H1 (cell line): ENCODE measurements at regions not wholly inside any gene's neighbourhood (a gene's known extent, or its start where the extent isn't known, plus 50 kb on each side); places are given as distances from the start of the nearest gene placed in this dataset.

ENCODE experiments used
- CTCF ChIA-PET: fragments of 300-600 bp; sonication (Branson Sonifier 250); formaldehyde crosslinking; loops from one replicate; lab custom pipeline; 2021; ENCODE audit not compliant: partially characterized antibody; lab: Charles Lee
- POLR2A ChIA-PET: fragments of 300-600 bp; sonication (Branson Sonifier 250); formaldehyde crosslinking; loops from one replicate; lab custom pipeline; 2021; ENCODE audit warnings: inconsistent platforms; ENCODE audit not compliant: partially characterized antibody; lab: Charles Lee
- DNase-seq, 2 experiments: peaks; one replicate each; pipeline versions ENCODE4 v3.0.0 to v3.0.0-alpha.2; 2010 to 2022; ENCODE audit warnings: low spot score in 2 of 2, low read depth in 1 of 2, mixed read lengths in 1 of 2
- FAIRE-seq: peaks from 2 replicates; lab custom pipeline; 2011; peaks lifted over from hg19 to GRCh38; lab: Jason Lieb, UNC
- H2AFZ ChIP-seq: 2 replicates; pipeline ENCODE4 v1.8.1; 2012; ENCODE audit warnings: low read length, inconsistent platforms
- H2AK5ac ChIP-seq: 2 replicates; pipeline ENCODE4 v1.6.1; 2013; ENCODE audit warnings: low read depth, low read length
- H2BK120ac ChIP-seq: replicated peaks from 2 replicates; pipeline ENCODE3; 2013; ENCODE audit warnings: low read depth, low read length, inconsistent platforms
- H2BK12ac ChIP-seq: 2 replicates; pipeline ENCODE4 v1.6.1; 2013; ENCODE audit warnings: low read depth, low read length
- H2BK15ac ChIP-seq: 2 replicates; pipeline ENCODE4 v1.6.1; 2013; ENCODE audit warnings: low read length
- H2BK20ac ChIP-seq: 2 replicates; pipeline ENCODE4 v1.6.1; 2013; ENCODE audit warnings: low read length
- H2BK5ac ChIP-seq: 2 replicates; pipeline ENCODE4 v1.6.1; 2013; ENCODE audit warnings: low read depth, low read length
- H3K14ac ChIP-seq: 2 replicates; pipeline ENCODE4 v1.6.1; 2013; ENCODE audit warnings: inconsistent platforms; ENCODE audit not compliant: insufficient read length
- H3K18ac ChIP-seq: 2 replicates; pipeline ENCODE4 v1.6.1; 2013; ENCODE audit warnings: low read length; ENCODE audit errors: extremely low read depth
- H3K23ac ChIP-seq: 2 replicates; pipeline ENCODE4 v1.6.1; 2013; ENCODE audit warnings: inconsistent platforms; ENCODE audit not compliant: insufficient read length
- H3K23me2 ChIP-seq: 2 replicates; pipeline ENCODE4 v1.6.1; 2013; ENCODE audit warnings: low read depth, low read length
- H3K27ac ChIP-seq: 2 replicates; pipeline ENCODE4 v1.6.1; 2011; ENCODE audit warnings: low read depth, low read length, inconsistent platforms
- H3K27me3 ChIP-seq, 4 experiments: replicated peaks in 1 of 4; 1 replicate in 1 of 4; 2 replicates in 3 of 4; pipeline versions ENCODE4 v1.6.1 to v1.8.1; 2011 to 2013; ENCODE audit warnings: low read length in 3 of 4, mild to moderate bottlenecking in 3 of 4, inconsistent platforms in 2 of 4, mixed read lengths in 2 of 4, moderate library complexity in 1 of 4; ENCODE audit not compliant: control insufficient read depth in 3 of 4, insufficient read depth in 3 of 4; ENCODE audit errors: extremely low read depth in 1 of 4
- H3K36me3 ChIP-seq, 4 experiments: 2 replicates each; pipeline versions ENCODE4 v1.6.1 to v1.8.1; 2011 to 2013; ENCODE audit warnings: mild to moderate bottlenecking in 4 of 4, low read length in 3 of 4, moderate library complexity in 2 of 4, control low read depth in 1 of 4, inconsistent platforms in 1 of 4; ENCODE audit not compliant: insufficient read depth in 4 of 4, control insufficient read depth in 2 of 4
- H3K4ac ChIP-seq: replicated peaks from 2 replicates; pipeline ENCODE3; 2013; ENCODE audit warnings: low read length, low read depth, mixed read lengths, inconsistent platforms; ENCODE audit not compliant: insufficient read length
- H3K4me1 ChIP-seq, 4 experiments: replicated peaks in 1 of 4; 1 replicate in 1 of 4; 2 replicates in 3 of 4; pipeline versions ENCODE4 v1.6.1 to v1.8.1; 2011 to 2013; ENCODE audit warnings: low read length in 3 of 4, inconsistent platforms in 2 of 4, mixed read lengths in 1 of 4; ENCODE audit not compliant: insufficient read depth in 4 of 4, control insufficient read depth in 3 of 4
- H3K4me2 ChIP-seq, 2 experiments: 2 replicates each; pipeline versions ENCODE4 v1.6.1 to v1.8.1; 2011 to 2013; ENCODE audit warnings: low read depth in 2 of 2, low read length in 2 of 2, control low read depth in 1 of 2, inconsistent platforms in 1 of 2, mild to moderate bottlenecking in 1 of 2; ENCODE audit not compliant: insufficient read depth in 1 of 2
- H3K4me3 ChIP-seq, 4 experiments: fragments of 200-600, 300-600 bp in 1 of 4; sonication (generic), shearing (Covaris generic), sonication (Bioruptor Twin) in 1 of 4; 2 replicates each; pipeline versions ENCODE4 v1.5.1 to v1.8.1; 2011 to 2016; ENCODE audit warnings: low read length in 4 of 4, low read depth in 3 of 4, control low read depth in 2 of 4, inconsistent platforms in 2 of 4, mild to moderate bottlenecking in 2 of 4, mixed read lengths in 1 of 4, moderate library complexity in 1 of 4; ENCODE audit not compliant: insufficient read depth in 2 of 4; ENCODE audit errors: extremely low read depth in 1 of 4
- H3K56ac ChIP-seq: replicated peaks from 2 replicates; pipeline ENCODE3; 2013; ENCODE audit warnings: low read depth, mild to moderate bottlenecking, mixed read lengths, low read length, inconsistent platforms; ENCODE audit not compliant: insufficient read length
- H3K79me1 ChIP-seq: 2 replicates; pipeline ENCODE4 v1.6.1; 2013; ENCODE audit warnings: low read depth, low read length, control low read depth
- H3K79me2 ChIP-seq, 2 experiments: 2 replicates each; pipeline versions ENCODE4 v1.6.1 to v1.8.1; 2012 to 2013; ENCODE audit warnings: low read length in 2 of 2, mild to moderate bottlenecking in 2 of 2, inconsistent platforms in 1 of 2; ENCODE audit not compliant: insufficient read depth in 2 of 2, control insufficient read depth in 1 of 2
- H3K9ac ChIP-seq, 4 experiments: replicated peaks in 1 of 4; 1 replicate in 1 of 4; 2 replicates in 3 of 4; pipeline versions ENCODE4 v1.6.1 to v1.8.1; 2011 to 2013; ENCODE audit warnings: low read depth in 3 of 4, low read length in 3 of 4, control low read depth in 2 of 4, mild to moderate bottlenecking in 2 of 4, moderate library complexity in 2 of 4, inconsistent platforms in 1 of 4; ENCODE audit errors: extremely low read depth in 1 of 4
- H3K9me3 ChIP-seq, 2 experiments: 2 replicates each; pipeline versions ENCODE4 v1.6.1 to v1.8.1; 2012 to 2013; ENCODE audit warnings: mild to moderate bottlenecking in 2 of 2, moderate library complexity in 2 of 2, control low read depth in 1 of 2, inconsistent platforms in 1 of 2, low read depth in 1 of 2, low read length in 1 of 2, mixed read lengths in 1 of 2; ENCODE audit not compliant: insufficient read depth in 2 of 2
- H4K20me1 ChIP-seq, 2 experiments: replicated peaks in 1 of 2; 2 replicates each; pipeline versions ENCODE3 to v1.8.1; 2011 to 2013; ENCODE audit warnings: inconsistent platforms in 2 of 2, low read length in 2 of 2, mild to moderate bottlenecking in 1 of 2; ENCODE audit not compliant: insufficient read depth in 2 of 2, control insufficient read depth in 1 of 2
- H4K5ac ChIP-seq: 2 replicates; pipeline ENCODE4 v1.6.1; 2013; ENCODE audit warnings: low read length, low read depth, mixed read lengths, inconsistent platforms; ENCODE audit not compliant: insufficient read length
- H4K8ac ChIP-seq: 2 replicates; pipeline ENCODE4 v1.8.0; 2013; ENCODE audit warnings: mild to moderate bottlenecking, moderate library complexity, low read length, inconsistent platforms; ENCODE audit not compliant: insufficient read depth; ENCODE audit errors: extremely low read depth
- H4K91ac ChIP-seq: replicated peaks from 2 replicates; pipeline ENCODE3; 2013; ENCODE audit warnings: low read length, mixed read lengths, inconsistent platforms; ENCODE audit not compliant: insufficient read length
- CEBPB ChIP-seq: IDR thresholded peaks from 2 replicates; pipeline ENCODE4 v1.6.1; 2012; ENCODE audit warnings: low read depth, low read length
- WGBS, 2 experiments: shearing (Covaris generic) in 1 of 2; methylation state at CpG; one replicate each; pipeline versions ENCODE4 v1.1.6 to v1.1.7; 2013 to 2015; ENCODE audit warnings: low lambda C conversion rate in 2 of 2, mixed read lengths in 2 of 2, inconsistent platforms in 1 of 2, low coverage in 1 of 2, missing lambda C conversion rate in 1 of 2; ENCODE audit not compliant: insufficient replicate concordance in 2 of 2, insufficient coverage in 1 of 2, insufficient read length in 1 of 2; ENCODE audit errors: extremely low coverage in 1 of 2, missing lambda C conversion rate in 1 of 2; 5-methylcytosine and 5-hydroxymethylcytosine counted together

DNA sequence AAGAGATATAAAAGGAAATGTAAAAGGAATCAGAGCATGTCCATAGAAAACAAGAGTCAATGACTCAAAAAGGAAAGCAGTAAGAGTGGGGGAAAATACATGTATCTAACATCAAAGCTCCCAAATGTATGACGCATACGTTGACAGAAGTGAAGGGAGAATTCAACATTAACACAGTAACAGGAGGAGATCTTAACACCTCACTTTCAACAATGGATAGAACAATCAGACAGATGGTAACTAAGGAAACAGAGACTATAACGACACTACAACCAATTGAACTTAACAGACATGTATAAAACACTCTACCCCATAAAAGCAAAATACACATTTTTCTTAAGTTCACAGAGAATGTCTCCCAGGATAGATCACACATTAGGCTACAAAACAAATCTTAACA is 774.8 kb upstream of the ARGLU1 start:
- no peak overlapping the region for H3K18ac ChIP-seq
- H4K8ac ChIP-seq, result no peak overlapping the region
- H4K20me1 ChIP-seq, result no peaks in the 10 kb centered on the region
- H3K56ac ChIP-seq, result no peak overlapping the region
- no peak overlapping the region for H3K27ac ChIP-seq
- WGBS, 2 experiments, result 90% methylated on average over 3 of the region's 3 CpGs; no CpG with 5 or more reads in 1 of the 2 experiments
- H3K9me3 ChIP-seq, result no peaks in the 10 kb centered on the region
- no peak overlapping the region for H3K4me3 ChIP-seq
- CTCF ChIA-PET, result no interaction called here
- H3K23ac ChIP-seq, result no peak overlapping the region
- H3K4me1 ChIP-seq, result peaks cover 0 to 3% (median 0%) of the 10 kb centered on the region in 4 experiments; a peak in 2 of 7 replicates
- no peaks in the 10 kb centered on the region for H3K79me1 ChIP-seq
- no peaks in the 10 kb centered on the region for H3K79me2 ChIP-seq
- no peak overlapping the region for H2BK12ac ChIP-seq
- H2AFZ ChIP-seq, result no peak overlapping the region
- TF ChIP-seq CEBPB, result no peak
- TF ChIP-seq, all 59 proteins: peak for 0
- Histone ChIP-seq H3K27me3 (no peaks in the 10 kb centered on the region), H2AK5ac (no peak overlapping the region), H2BK20ac (no peak overlapping the region), H2BK120ac (no peak overlapping the region), H3K9ac (no peak overlapping the region), H3K14ac (no peak overlapping the region), H4K5ac (no peak overlapping the region), H4K91ac (no peak overlapping the region), H3K23me2 (no peaks in the 10 kb centered on the region), H2BK15ac (no peak overlapping the region), H2BK5ac (no peak overlapping the region), H3K36me3 (no peaks in the 10 kb centered on the region), H3K4me2 (no peak overlapping the region), H3K4ac (no peak overlapping the region)
- POLR2A ChIA-PET, result no interaction called here
- FAIRE-seq, result no peak
- no peak for DNase-seq
